22Rv1 (cell line): ENCODE measurements at regions not wholly inside any gene's neighbourhood (a gene's known extent, or its start where the extent isn't known, plus 50 kb on each side); places are given as distances from the start of the nearest gene placed in this dataset.

ENCODE experiments used
- CTCF ChIP-seq: fragments of 450-650 bp; IDR thresholded peaks from 2 replicates; pipeline ENCODE4 v1.5.1; 2017; ENCODE audit warnings: mild to moderate bottlenecking
- ZFX ChIP-seq: fragments of 450-650 bp; IDR thresholded peaks from 2 replicates; pipeline ENCODE4 v1.6.1; 2017; ENCODE audit warnings: antibody characterized with exemption, borderline replicate concordance

GRCh38 chr6:164252291-164252690 is 837.8 kb downstream of the QKI start:
- TF ChIP-seq CTCF = no peak
- no peak for TF ChIP-seq ZFX
